ENCODE measurements at regions not wholly inside any gene's neighbourhood (a gene's known extent, or its start where the extent isn't known, plus 50 kb on each side); places are given as distances from the start of the nearest gene placed in this dataset.
A peak's percentile ranks its signal among the peaks of the same experiment; 100 is the strongest.
"Not testable (repeated sequence)": the region's sequence is repeated elsewhere in the genome, so short reads cannot be mapped to it uniquely, and the experiment has no call there.

- no peak for DNase-seq
Measured at GRCh38 chrX:84611843-84612636, 109.8 kb upstream of the HDX start.

DNA sequence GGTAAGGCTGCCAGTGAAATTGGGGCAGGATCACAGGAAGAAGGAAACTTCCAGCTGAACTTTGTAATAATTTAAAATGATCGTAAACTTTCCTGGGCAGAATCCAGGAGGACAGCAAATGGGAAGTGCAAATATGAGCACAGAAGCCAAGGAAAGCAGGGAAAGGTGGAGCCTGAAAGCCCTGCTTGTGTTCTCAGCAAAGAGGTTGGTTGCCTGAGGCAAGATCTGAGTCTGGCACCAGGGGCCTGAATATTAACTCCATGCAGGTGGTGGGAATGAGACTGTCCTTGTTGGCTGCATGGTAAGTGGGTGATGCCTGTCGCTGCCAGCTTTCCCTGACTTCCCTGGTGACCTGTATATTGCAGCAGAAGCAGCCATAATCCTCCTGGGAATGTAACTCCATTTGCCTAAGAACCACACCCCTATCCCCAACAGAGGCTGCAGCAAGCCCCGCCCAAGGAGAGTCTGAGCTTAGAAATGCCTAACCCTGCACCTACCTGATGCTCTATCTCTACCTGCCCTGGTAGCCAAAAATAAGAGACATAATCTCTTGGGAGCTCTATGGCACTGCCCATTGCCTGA, 132.0 kb upstream of the HDX start:
- peak in 1 of 3 experiments; percentile 12 for DNase-seq

- no peak for DNase-seq
Measured at GRCh38 chrX:84666086-84666485, 163.8 kb upstream of the HDX start.

GRCh38 chrX:84690228-84690627, 188.0 kb upstream of the HDX start:
- DNase-seq = no peak

DNA sequence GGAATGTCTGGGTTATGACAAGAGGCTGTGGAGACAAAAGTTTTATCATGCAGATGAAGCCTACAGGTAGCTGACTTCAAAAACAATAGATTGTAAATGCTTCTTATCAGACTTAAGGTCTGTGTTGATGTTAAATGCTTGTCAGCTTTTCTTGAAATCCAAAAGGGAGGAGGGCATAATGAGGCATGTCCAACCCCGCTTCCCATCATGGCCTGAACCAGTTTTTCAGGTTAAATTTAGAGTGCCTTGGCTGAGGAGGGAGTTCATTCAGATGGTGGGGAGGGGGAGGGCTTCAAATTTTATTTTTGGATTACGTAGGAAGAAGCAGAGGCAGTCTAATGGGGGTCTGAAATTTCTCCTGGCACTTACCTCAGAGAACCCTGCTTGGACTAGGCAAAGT, 207.7 kb upstream of the HDX start:
- no peak for DNase-seq

- DNase-seq = no peak
Measured at GRCh38 chrX:84710611-84711010, 208.4 kb upstream of the HDX start.

DNA sequence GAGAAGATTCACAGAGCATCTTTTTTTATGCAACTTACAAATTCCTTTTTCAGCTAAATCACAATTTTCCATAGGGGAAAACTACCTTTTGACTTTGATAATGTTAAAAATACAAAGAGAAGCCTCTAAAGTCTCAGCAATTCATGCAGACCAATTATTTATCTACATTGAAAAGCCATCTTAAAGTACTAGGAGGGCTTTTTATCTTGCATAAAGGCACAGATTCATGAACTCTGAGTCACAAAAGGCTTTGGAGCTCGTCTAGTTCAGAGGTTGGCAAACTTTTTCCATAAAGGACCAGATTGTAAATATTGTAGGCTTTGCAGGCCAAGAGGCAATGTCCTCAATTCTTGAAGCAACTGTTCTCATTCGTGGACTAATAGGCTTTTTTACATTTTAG, 210.4 kb upstream of the HDX start:
- no peak for DNase-seq

- no peak for DNase-seq
Measured at GRCh38 chrX:84715315-84715714, 213.1 kb upstream of the HDX start.

DNA sequence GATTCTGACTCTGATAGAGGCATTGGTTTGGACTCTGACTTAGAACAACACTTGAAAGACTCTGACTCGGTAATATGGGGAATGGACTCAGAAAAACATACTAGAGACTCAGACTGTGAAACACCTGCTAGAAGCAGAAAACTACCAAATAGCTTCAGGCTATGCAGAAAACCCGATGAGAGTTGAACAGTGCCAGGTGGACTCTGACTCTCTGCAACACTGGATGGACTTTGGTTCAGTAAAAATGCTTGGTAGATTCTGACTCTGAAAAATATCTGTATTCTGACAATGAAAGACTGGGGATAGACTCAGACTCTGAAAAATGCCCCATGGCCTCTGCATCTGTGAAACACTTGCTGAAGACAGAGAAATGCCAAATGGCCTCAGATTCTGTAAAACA, 215.1 kb upstream of the HDX start:
- peak in 1 of 3 experiments; percentile 19 for DNase-seq

GRCh38 chrX:84721416-84721815, 219.2 kb upstream of the HDX start:
- no peak for DNase-seq

DNA sequence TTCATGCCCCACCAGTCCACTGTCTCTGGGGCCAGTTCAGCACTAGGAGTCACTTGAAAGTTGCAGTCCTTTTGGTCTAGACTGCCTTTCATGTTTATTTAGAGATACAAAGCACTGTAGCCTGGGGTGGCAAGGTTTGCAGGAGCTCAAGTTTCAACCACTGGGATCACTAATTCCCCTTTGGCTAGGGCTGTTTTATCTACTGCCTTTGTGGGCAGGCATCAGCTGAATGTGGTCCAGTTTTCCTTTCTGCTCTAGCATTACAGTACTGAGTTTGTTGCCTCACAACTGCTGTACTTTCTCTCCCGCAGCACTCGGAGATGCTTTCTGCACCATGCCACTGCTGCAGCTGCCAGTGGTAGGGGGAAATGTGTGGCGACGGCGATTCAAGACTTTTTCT, 222.3 kb upstream of the HDX start:
- peak in 1 of 3 experiments; percentile 5 for DNase-seq

DNA sequence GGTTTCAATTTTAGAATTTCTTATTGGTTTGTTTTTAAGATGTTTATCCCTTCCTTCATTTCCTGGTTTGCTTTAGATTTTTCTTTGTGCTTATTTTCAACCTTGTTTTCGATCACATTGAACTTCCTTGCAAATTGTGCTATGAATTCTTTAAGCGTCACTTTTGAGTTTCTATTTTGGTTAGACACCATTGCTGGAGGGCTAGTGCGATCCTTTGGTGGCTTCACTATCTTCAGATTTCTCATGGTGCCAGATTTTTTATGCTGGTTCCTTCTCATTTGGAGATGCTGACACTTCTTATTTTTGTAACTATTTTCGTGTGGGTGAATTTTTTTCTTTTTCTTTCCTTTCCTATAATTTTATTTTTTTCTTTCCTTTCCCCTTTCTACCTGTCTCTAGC, 227.2 kb upstream of the HDX start:
- DNase-seq = no peak

- peak; percentile 6 to 73 (median 52) for DNase-seq
Measured at GRCh38 chrX:84729809-84730208, 227.6 kb upstream of the HDX start.

GRCh38 chrX:84735025-84735424, 232.8 kb upstream of the HDX start:
- DNase-seq = no peak

DNA sequence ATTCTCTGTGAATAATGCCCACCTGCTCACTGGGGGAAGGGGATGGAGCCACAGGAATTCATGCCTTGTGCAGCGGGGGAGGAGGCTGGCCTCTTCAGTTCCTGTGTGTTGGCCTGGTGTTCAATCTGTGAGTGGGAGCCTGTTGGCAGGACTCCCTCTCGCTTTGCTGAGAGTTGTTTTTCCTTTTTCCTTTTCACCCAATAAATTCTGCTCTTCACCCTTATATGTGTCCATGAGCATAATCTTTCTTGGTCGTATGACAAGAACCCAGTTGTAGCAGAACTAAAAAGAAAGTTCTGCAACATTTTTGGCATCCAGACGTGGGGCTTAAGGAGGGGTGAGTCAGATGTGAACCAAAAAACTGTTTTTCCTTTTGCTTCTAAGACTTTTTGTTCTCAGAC, 235.2 kb upstream of the HDX start:
- DNase-seq = no peak

DNA sequence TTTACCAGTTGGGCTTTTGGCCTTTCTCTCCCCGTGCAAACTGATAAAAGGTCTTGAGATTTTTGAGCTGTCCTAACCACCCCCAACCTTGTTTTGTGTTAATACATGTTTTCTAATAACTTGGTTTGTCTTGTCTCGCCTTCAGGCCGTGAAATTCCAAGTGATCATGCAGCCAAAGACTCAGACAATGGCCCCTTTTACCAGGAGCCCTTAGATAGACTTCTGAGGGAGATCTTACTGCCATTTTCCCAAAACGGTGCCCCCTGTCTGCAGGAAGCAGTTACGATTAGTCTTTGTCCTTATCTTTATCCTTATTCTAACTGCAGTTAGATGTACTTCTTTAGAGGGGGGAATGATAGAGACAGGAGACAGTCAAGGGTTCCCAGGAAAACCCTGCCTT, 245.3 kb upstream of the HDX start:
- no peak for DNase-seq

- DNase-seq = no peak
Measured at GRCh38 chrX:84748965-84749656, 246.9 kb upstream of the HDX start.

- no peak for DNase-seq
Measured at GRCh38 chrX:84760560-84760959, 243.1 kb upstream of the APOOL start.

DNA sequence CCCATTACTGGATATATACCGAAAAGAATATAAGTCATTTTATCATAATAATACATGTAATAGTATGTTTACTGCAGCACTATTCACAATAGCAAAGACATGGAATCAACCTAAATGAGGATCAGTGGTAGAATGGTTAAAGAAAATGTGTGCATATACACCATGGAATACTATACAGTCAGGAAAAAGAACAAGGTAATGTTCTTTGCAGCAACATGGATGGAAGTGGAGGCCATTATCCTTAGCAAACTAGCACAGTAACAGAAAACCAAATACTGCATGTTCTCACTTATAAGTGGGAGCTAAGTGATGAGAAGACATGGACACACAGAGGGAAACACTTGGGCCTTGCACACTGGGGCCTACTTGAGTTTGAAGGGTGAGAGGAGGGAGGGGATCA, 207.4 kb upstream of the APOOL start:
- no peak for DNase-seq

DNA sequence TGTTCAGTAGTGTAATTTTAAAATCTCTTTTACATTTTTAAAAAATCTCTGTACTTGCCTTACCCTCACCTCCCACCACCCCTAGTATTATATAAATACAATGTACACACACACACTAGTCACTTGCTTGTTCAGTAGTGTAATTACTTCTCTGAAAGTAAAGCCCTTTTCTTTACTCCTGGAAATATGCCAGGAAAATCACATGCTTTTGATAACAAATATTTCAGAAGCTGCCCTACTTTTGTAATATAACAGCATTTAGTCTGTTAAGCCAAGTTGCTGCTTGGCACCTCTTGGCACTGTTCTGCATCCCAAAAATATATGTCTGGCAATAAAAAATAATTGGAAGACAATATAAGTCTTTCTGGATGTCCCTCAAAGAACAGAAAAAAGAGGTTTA, 172.8 kb upstream of the APOOL start:
- DNase-seq = peak in 2 of 3 experiments; percentile 36 to 73

DNA sequence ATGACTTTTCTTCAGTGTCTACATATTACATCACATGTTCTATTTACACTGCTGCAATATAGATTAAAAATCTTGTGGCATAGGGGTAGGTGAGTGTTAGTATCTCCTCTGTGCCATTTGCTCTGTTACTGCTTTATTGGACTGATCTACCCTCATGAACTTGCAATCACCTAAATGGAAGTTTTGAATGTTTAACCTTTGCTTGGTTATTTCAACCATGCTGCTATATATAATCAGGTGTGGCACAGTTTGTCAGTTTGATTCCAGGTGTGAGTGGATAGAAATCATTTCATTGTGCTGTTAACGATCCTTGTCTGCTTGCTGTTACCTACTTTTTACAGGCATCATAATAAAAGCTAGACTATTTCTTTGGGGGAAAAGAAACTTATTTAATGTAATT, 157.1 kb upstream of the APOOL start:
- DNase-seq = not testable (repeated sequence)

DNA sequence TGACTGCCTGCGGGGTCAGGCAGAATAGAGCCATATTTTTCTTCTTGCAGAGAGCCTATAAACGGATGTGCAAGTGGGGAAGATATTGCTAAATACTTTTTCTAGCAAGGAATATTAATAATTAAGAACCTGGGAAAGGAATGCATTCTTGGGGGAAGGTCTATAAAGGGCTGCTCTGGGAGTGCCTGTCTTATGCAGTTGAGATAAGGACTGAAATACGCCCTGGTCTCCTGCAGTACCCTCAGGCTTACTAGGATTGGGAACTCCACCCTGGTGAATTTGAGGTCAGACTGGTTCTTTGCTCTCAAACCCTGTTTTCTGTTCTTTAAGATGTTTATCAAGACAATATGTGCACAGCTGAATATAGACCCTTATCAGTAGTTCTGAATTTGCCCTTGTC, 152.5 kb upstream of the APOOL start:
- DNase-seq = not testable (repeated sequence)

GRCh38 chrX:84856791-84857190, 146.9 kb upstream of the APOOL start:
- not testable (repeated sequence) for DNase-seq

DNA sequence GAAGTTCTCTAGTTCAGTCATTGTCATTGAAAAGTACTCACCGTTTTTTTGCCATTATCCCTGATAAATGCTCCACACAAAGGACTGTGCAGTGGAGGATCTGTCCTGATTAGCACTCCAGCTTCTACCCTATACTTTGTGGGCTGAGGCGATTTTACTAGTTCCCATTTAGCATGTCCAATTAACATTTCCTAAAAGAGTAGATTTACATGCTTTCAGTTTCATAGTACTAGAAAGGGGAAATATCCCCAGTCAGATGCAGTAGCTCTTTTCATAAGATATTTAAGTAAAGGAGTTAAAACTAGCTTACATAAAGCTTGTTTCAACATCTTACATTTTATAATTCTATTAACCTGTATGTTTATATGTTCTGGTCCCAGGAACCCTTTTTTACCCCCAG, 144.9 kb upstream of the APOOL start:
- not testable (repeated sequence) for DNase-seq
